Vagina (tissue), 2 donors: ENCODE measurements at regions not wholly inside any gene's neighbourhood (a gene's known extent, or its start where the extent isn't known, plus 50 kb on each side); places are given as distances from the start of the nearest gene placed in this dataset.

Experiments used
- DNase-seq, 2 donors: peaks; one replicate each; pipeline ENCODE4 v3.0.0-alpha.2; 2017; ENCODE audit errors: extremely low spot score in 2 of 2
- H3K27ac ChIP-seq: fragments of 200-600 bp; sonication (generic); one replicate; pipeline ENCODE4 v1.5.1; 2019
- H3K27me3 ChIP-seq: fragments of 200-600 bp; sonication (generic); one replicate; pipeline ENCODE4 v1.5.1; 2019
- H3K36me3 ChIP-seq, 2 donors: fragments of 200-600 bp; sonication (generic); one replicate each; pipeline ENCODE4 v1.5.1; 2017 to 2019
- H3K4me1 ChIP-seq: fragments of 200-600 bp; sonication (generic); one replicate; pipeline ENCODE4 v1.5.1; 2019
- H3K4me3 ChIP-seq, 2 donors: fragments of 200-600 bp; sonication (generic); 1 replicate in 1 of 2; 2 replicates in 1 of 2; pipeline ENCODE4 v1.5.1; 2016 to 2019
- H3K9me3 ChIP-seq: fragments of 200-600 bp; sonication (generic); one replicate; pipeline ENCODE4 v1.5.1; 2019
- CTCF ChIP-seq, 3 experiments: fragments of 450-650 bp in 2 of 3; fragments of 200-600 bp in 1 of 3; sonication (generic) in 1 of 3; IDR thresholded peaks; one replicate each; pipeline ENCODE4 v1.5.1; 2017 to 2019; ENCODE audit warnings: antibody characterized with exemption in 3 of 3, mild to moderate bottlenecking in 2 of 3, moderate library complexity in 2 of 3
- POLR2A ChIP-seq, 2 donors: fragments of 450-650 bp; IDR thresholded peaks; one replicate each; pipeline ENCODE4 v1.6.1; 2017; ENCODE audit warnings: antibody characterized with exemption in 2 of 2, mild to moderate bottlenecking in 2 of 2, moderate library complexity in 2 of 2
- POLR2AphosphoS5 ChIP-seq, 2 donors: sonication (generic); formaldehyde crosslinking; IDR thresholded peaks; one replicate each; pipeline ENCODE4 v1.9.0; 2017; ENCODE audit warnings: antibody characterized with exemption in 2 of 2, mild to moderate bottlenecking in 2 of 2, low read depth in 1 of 2; ENCODE audit not compliant: insufficient read depth in 1 of 2
- intact Hi-C: fragments of 100-400 bp; cut with DNase I; formaldehyde crosslinking; loops from one replicate; pipeline ENCODE4 v1.15.1; 2023

GRCh38 chr15:47338771-47339170 is 378.5 kb upstream of the SEMA6D start:
- TF ChIP-seq POLR2A (IDR thresholded peaks at IDR 0.05) (no peak), CTCF (IDR thresholded peaks at IDR 0.05) (no peak), POLR2AphosphoS5 (IDR thresholded peaks at IDR 0.05; ENCODE audit: insufficient read depth in 1 of 2, low read depth in 1 of 2) (no peak)
- no peaks in the 10 kb centered on the region for H3K4me1 ChIP-seq
- intact Hi-C loops: no loop called here
- H3K27ac ChIP-seq: no peak overlapping the region
- no peaks in the 10 kb centered on the region for H3K9me3 ChIP-seq
- DNase-seq: no peak
- H3K27me3 ChIP-seq: no peaks in the 10 kb centered on the region
- H3K36me3 ChIP-seq: no peaks in the 10 kb centered on the region
- H3K4me3 ChIP-seq: no peak overlapping the region

- Histone ChIP-seq H3K36me3 (no peaks in the 10 kb centered on the region), H3K27ac (no peak overlapping the region), H3K27me3 (no peaks in the 10 kb centered on the region), H3K9me3 (no peaks in the 10 kb centered on the region), H3K4me3 (no peak overlapping the region), H3K4me1 (no peaks in the 10 kb centered on the region)
- DNase-seq: no peak
- TF ChIP-seq CTCF (IDR thresholded peaks at IDR 0.05) (no peak), POLR2AphosphoS5 (IDR thresholded peaks at IDR 0.05; ENCODE audit: insufficient read depth in 1 of 2, low read depth in 1 of 2) (no peak), POLR2A (IDR thresholded peaks at IDR 0.05) (no peak)
- intact Hi-C loops: no loop called here
Measured at GRCh38 chr15:47339800-47340570, 377.3 kb upstream of the SEMA6D start.

- Histone ChIP-seq H3K4me1 (no peaks in the 10 kb centered on the region), H3K36me3 (no peaks in the 10 kb centered on the region), H3K4me3 (no peak overlapping the region), H3K9me3 (no peaks in the 10 kb centered on the region), H3K27ac (no peak overlapping the region), H3K27me3 (no peaks in the 10 kb centered on the region)
- DNase-seq: no peak
- intact Hi-C loops: no loop called here
- TF ChIP-seq POLR2AphosphoS5 (IDR thresholded peaks at IDR 0.05; ENCODE audit: insufficient read depth in 1 of 2, low read depth in 1 of 2) (no peak), POLR2A (IDR thresholded peaks at IDR 0.05) (no peak), CTCF (IDR thresholded peaks at IDR 0.05) (no peak)
Measured at GRCh38 chr15:47340571-47340920, 376.8 kb upstream of the SEMA6D start.

GRCh38 chr15:47349179-47349578 is 368.1 kb upstream of the SEMA6D start:
- no peaks in the 10 kb centered on the region for H3K9me3 ChIP-seq
- H3K4me3 ChIP-seq: no peak overlapping the region
- H3K27me3 ChIP-seq: no peaks in the 10 kb centered on the region
- H3K27ac ChIP-seq: no peak overlapping the region
- TF ChIP-seq POLR2A (IDR thresholded peaks at IDR 0.05) (no peak), CTCF (IDR thresholded peaks at IDR 0.05) (no peak), POLR2AphosphoS5 (IDR thresholded peaks at IDR 0.05; ENCODE audit: insufficient read depth in 1 of 2, low read depth in 1 of 2) (no peak)
- intact Hi-C loops: no loop called here
- no peaks in the 10 kb centered on the region for H3K36me3 ChIP-seq
- no peak for DNase-seq
- no peaks in the 10 kb centered on the region for H3K4me1 ChIP-seq

- no peaks in the 10 kb centered on the region for H3K36me3 ChIP-seq
- TF ChIP-seq CTCF (IDR thresholded peaks at IDR 0.05) (no peak), POLR2AphosphoS5 (IDR thresholded peaks at IDR 0.05; ENCODE audit: insufficient read depth in 1 of 2, low read depth in 1 of 2) (no peak), POLR2A (IDR thresholded peaks at IDR 0.05) (no peak)
- no peaks in the 10 kb centered on the region for H3K9me3 ChIP-seq
- H3K27me3 ChIP-seq: no peaks in the 10 kb centered on the region
- no peak overlapping the region for H3K27ac ChIP-seq
- H3K4me1 ChIP-seq: no peaks in the 10 kb centered on the region
- no peak for DNase-seq
- intact Hi-C loops: no loop called here
- H3K4me3 ChIP-seq: no peak overlapping the region
Measured at GRCh38 chr15:47351501-47351900, 365.8 kb upstream of the SEMA6D start.
